K562 (cell line): ENCODE measurements at regions not wholly inside any gene's neighbourhood (a gene's known extent, or its start where the extent isn't known, plus 50 kb on each side); places are given as distances from the start of the nearest gene placed in this dataset.

Source experiments
- ATAC-seq: fragments of 200-7000 bp; cut with Tn5 transposase; 3 replicates; pipeline ENCODE4 v1.9.1; 2020; ENCODE audit warnings: moderate library complexity
- BruUV-seq: library from RNA; stranded (reverse); fragments of 400-500 nt; replicated peaks from 2 replicates; lab custom pipeline; 2021; lab: Mats Ljungman, UMichigan
- CTCF ChIA-PET: fragments of 300-600 bp; formaldehyde crosslinking; extraction: SDS; loops from one replicate; lab custom pipeline; 2021; ENCODE audit warnings: low intra/inter-chr PET ratio; lab: Yijun Ruan, JAX
- POLR2A ChIA-PET: fragments of 300-600, 350-650 bp; sonication (Branson Sonifier 250); formaldehyde crosslinking; extraction: SDS; loops from one replicate; lab custom pipeline; 2021; ENCODE audit warnings: antibody characterized with exemption, inconsistent platforms; lab: Yijun Ruan, JAX
- DNase-seq, 4 experiments: peaks; one replicate each; pipeline versions ENCODE4 v3.0.0 to v3.0.0-alpha.2; 2011 to 2018; ENCODE audit warnings: low spot score in 3 of 4, mixed read lengths in 3 of 4; ENCODE audit errors: extremely low read depth in 1 of 4
- FAIRE-seq: peaks from 2 replicates; lab custom pipeline; 2011; peaks lifted over from hg19 to GRCh38; lab: Jason Lieb, UNC
- H2AFZ ChIP-seq: 2 replicates; pipeline ENCODE4 v1.6.0; 2011; ENCODE audit warnings: low read depth, low read length, control low read depth, inconsistent platforms
- H3K27ac ChIP-seq: fragments of 200-600 bp; 3 replicates; pipeline ENCODE4 v1.8.0; 2011; ENCODE audit warnings: low read depth, mild to moderate bottlenecking, control low read depth, inconsistent platforms, low read length, moderate library complexity, mixed read lengths; ENCODE audit errors: extremely low read depth
- H3K27me3 ChIP-seq, 2 experiments: fragments of 300-600 bp in 1 of 2; 2 replicates in 1 of 2; 3 replicates in 1 of 2; pipeline versions ENCODE4 v1.6.0 to v1.8.0; 2011; ENCODE audit warnings: inconsistent platforms in 2 of 2, low read length in 2 of 2, mild to moderate bottlenecking in 1 of 2, mixed read lengths in 1 of 2, moderate library complexity in 1 of 2; ENCODE audit not compliant: control insufficient read depth in 2 of 2, insufficient read depth in 2 of 2
- H3K36me3 ChIP-seq: fragments of 300-600 bp; 3 replicates; pipeline ENCODE4 v1.8.0; 2011; ENCODE audit warnings: mild to moderate bottlenecking, low read length, inconsistent platforms; ENCODE audit not compliant: control insufficient read depth, insufficient read depth
- H3K4me1 ChIP-seq, 2 experiments: fragments of 200-600 bp in 1 of 2; replicated peaks in 1 of 2; 2 replicates in 1 of 2; 3 replicates in 1 of 2; pipeline versions ENCODE4 v1.5.1 to v1.8.0; 2011; ENCODE audit warnings: inconsistent platforms in 2 of 2, low read length in 2 of 2, mild to moderate bottlenecking in 1 of 2, mixed read lengths in 1 of 2, moderate library complexity in 1 of 2; ENCODE audit not compliant: control insufficient read depth in 2 of 2, insufficient read depth in 2 of 2
- H3K4me2 ChIP-seq: 2 replicates; pipeline ENCODE4 v1.6.1; 2011; ENCODE audit warnings: low read length, control low read depth, inconsistent platforms, mixed read lengths; ENCODE audit not compliant: insufficient read depth
- H3K4me3 ChIP-seq: fragments of 200-600 bp; sonication (generic), shearing (Covaris generic); 2 replicates; pipeline ENCODE4 v1.5.1; 2016; ENCODE audit warnings: control low read depth, inconsistent platforms
- H3K79me2 ChIP-seq: fragments of 200-600 bp; 3 replicates; pipeline ENCODE4 v1.8.0; 2011; ENCODE audit warnings: low read length, inconsistent platforms; ENCODE audit not compliant: control insufficient read depth, insufficient read depth
- H3K9ac ChIP-seq, 2 experiments: 2 replicates each; pipeline versions ENCODE4 v1.6.0 to v1.6.1; 2011; ENCODE audit warnings: low read depth in 2 of 2, low read length in 2 of 2, control low read depth in 1 of 2, inconsistent platforms in 1 of 2, mild to moderate bottlenecking in 1 of 2, mixed read lengths in 1 of 2; ENCODE audit not compliant: insufficient read depth in 1 of 2
- H3K9me1 ChIP-seq: one replicate; pipeline ENCODE4 v1.6.0; 2011; ENCODE audit warnings: inconsistent platforms, mild to moderate bottlenecking, low read length, moderate library complexity; ENCODE audit not compliant: control insufficient read depth, insufficient read depth
- H3K9me3 ChIP-seq: replicated peaks from 2 replicates; pipeline ENCODE4 v1.5.1; 2011; ENCODE audit warnings: low read depth, low read length, inconsistent platforms; ENCODE audit not compliant: control insufficient read depth, insufficient read depth
- H4K20me1 ChIP-seq: replicated peaks from 2 replicates; pipeline ENCODE4 v1.6.1; 2011; ENCODE audit warnings: low read length, inconsistent platforms, mixed read lengths; ENCODE audit not compliant: control insufficient read depth, insufficient read depth
- JUNB ChIP-seq: fragments of 450-650 bp; formaldehyde crosslinking; conservative IDR thresholded peaks from 2 replicates; pipeline ENCODE4 v1.4.0; 2020; ENCODE audit warnings: mild to moderate bottlenecking
- TCF3 ChIP-seq: sonication (generic); formaldehyde crosslinking; IDR thresholded peaks from 2 replicates; pipeline ENCODE4 v1.4.0; 2020; ENCODE audit warnings: mild to moderate bottlenecking, missing genetic modification reagents
- WGBS: fragments of 100-300 bp; shearing (Covaris generic); methylation state at CpG from one replicate; pipeline ENCODE4 v1.1.6; 2016; ENCODE audit warnings: low coverage, mixed read lengths; ENCODE audit not compliant: insufficient coverage; ENCODE audit errors: missing lambda C conversion rate; 5-methylcytosine and 5-hydroxymethylcytosine counted together
- in situ Hi-C: fragments of 300-500 bp; cut with MboI; formaldehyde crosslinking; loops from 4 replicates; pipeline ENCODE4 v1.15.0; 2018; ENCODE audit warnings: inconsistent platforms, mixed read lengths
- intact Hi-C: fragments of 100-400 bp; cut with micrococcal nuclease; formaldehyde crosslinking; loops from 2 replicates; pipeline ENCODE4 v1.14.2; 2022
- TF ChIP-seq, protein P1 (sequence below): fragments of 250-450 bp; sonication (Bioruptor Pico); IDR thresholded peaks from 2 replicates; pipeline ENCODE4 v1.4.0; 2020; ENCODE audit warnings: mild to moderate bottlenecking, moderate library complexity

- ChIA-PET POLR2A (no interaction called here), CTCF (no interaction called here)
- H3K4me2 ChIP-seq = no peak overlapping the region
- no peaks in the 10 kb centered on the region for H3K9me1 ChIP-seq
- H4K20me1 ChIP-seq = no peaks in the 10 kb centered on the region
- intact Hi-C loops (no loop called here), in situ Hi-C loops (no loop called here)
- H3K27ac ChIP-seq = no peak overlapping the region
- no peak overlapping the region for H3K9ac ChIP-seq
- no peaks in the 10 kb centered on the region for H3K79me2 ChIP-seq
- 0% methylated on average over 1 of the region's 1 CpG for WGBS
- no peaks in the 10 kb centered on the region for H3K27me3 ChIP-seq
- BruUV-seq = no TSS peak
- TF ChIP-seq, protein P1, sequence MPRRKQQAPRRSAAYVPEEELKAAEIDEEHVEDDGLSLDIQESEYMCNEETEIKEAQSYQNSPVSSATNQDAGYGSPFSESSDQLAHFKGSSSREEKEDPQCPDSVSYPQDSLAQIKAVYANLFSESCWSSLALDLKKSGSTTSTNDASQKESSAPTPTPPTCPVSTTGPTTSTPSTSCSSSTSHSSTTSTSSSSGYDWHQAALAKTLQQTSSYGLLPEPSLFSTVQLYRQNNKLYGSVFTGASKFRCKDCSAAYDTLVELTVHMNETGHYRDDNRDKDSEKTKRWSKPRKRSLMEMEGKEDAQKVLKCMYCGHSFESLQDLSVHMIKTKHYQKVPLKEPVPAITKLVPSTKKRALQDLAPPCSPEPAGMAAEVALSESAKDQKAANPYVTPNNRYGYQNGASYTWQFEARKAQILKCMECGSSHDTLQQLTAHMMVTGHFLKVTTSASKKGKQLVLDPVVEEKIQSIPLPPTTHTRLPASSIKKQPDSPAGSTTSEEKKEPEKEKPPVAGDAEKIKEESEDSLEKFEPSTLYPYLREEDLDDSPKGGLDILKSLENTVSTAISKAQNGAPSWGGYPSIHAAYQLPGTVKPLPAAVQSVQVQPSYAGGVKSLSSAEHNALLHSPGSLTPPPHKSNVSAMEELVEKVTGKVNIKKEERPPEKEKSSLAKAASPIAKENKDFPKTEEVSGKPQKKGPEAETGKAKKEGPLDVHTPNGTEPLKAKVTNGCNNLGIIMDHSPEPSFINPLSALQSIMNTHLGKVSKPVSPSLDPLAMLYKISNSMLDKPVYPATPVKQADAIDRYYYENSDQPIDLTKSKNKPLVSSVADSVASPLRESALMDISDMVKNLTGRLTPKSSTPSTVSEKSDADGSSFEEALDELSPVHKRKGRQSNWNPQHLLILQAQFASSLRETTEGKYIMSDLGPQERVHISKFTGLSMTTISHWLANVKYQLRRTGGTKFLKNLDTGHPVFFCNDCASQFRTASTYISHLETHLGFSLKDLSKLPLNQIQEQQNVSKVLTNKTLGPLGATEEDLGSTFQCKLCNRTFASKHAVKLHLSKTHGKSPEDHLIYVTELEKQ (CRISPR knock-in tag) = no peak
- H3K36me3 ChIP-seq = no peaks in the 10 kb centered on the region
- no peaks in the 10 kb centered on the region for H3K4me1 ChIP-seq
- H3K9me3 ChIP-seq = no peaks in the 10 kb centered on the region
- no peak overlapping the region for H2AFZ ChIP-seq
- DNase-seq (no peak), ATAC-seq (no peak), FAIRE-seq (no peak)
- H3K4me3 ChIP-seq = no peak overlapping the region
These were observed 1132.0 kb downstream of the SORCS1 start for GRCh38 chr10:106032450-106033002.

GRCh38 chr10:106027240-106027639 lies 1137.3 kb downstream of the SORCS1 start:
- intact Hi-C loops = no loop called here
- Histone ChIP-seq H3K36me3 (no peaks in the 10 kb centered on the region), H3K9me1 (no peaks in the 10 kb centered on the region), H3K27ac (no peak overlapping the region), H2AFZ (no peak overlapping the region), H3K79me2 (no peaks in the 10 kb centered on the region), H4K20me1 (no peaks in the 10 kb centered on the region), H3K4me3 (no peak overlapping the region), H3K4me2 (no peak overlapping the region), H3K9me3 (no peaks in the 10 kb centered on the region), H3K4me1 (no peaks in the 10 kb centered on the region), H3K27me3 (no peaks in the 10 kb centered on the region), H3K9ac (no peak overlapping the region)
- TF ChIP-seq JUNB (no peak), TCF3 (CRISPR knock-in tag) (no peak)
- ATAC-seq (no peak), FAIRE-seq (no peak), DNase-seq (no peak)
- ChIA-PET CTCF (no interaction called here), POLR2A (no interaction called here)
- BruUV-seq = no TSS peak
- 0% methylated on average over 1 of the region's 1 CpG for WGBS
- in situ Hi-C loops = no loop called here
